ENCODE measurements at regions not wholly inside any gene's neighbourhood (a gene's known extent, or its start where the extent isn't known, plus 50 kb on each side); places are given as distances from the start of the nearest gene placed in this dataset.

DNA sequence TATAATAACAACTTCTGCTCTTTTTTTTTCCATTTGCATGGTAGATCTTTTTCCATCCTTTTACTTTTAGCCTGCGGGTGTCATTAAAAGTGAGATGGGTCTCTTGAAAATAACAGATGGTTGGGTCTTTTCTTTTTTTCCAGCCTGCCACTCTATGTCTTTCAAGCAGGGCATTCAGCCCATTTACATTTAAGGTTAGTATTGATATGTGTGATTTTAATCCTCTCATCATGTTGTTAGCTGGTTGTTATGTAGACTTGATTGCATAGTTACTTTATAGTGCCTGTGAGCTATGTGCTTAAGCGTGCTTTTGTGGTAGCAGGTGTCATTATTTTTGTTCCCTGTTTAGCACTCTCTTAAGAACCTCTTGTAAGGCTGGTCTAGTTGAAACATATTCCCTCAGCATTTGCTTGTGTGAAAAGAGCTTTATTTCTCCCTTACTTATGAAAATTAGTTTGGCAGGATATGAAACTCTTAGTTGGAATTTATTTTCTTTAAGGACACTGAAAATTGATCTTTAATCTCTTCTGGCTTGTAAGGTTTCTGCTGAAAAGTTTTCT is 326.1 kb downstream of the SH3BGRL start (continued):
- TF ChIP-seq, protein P1, sequence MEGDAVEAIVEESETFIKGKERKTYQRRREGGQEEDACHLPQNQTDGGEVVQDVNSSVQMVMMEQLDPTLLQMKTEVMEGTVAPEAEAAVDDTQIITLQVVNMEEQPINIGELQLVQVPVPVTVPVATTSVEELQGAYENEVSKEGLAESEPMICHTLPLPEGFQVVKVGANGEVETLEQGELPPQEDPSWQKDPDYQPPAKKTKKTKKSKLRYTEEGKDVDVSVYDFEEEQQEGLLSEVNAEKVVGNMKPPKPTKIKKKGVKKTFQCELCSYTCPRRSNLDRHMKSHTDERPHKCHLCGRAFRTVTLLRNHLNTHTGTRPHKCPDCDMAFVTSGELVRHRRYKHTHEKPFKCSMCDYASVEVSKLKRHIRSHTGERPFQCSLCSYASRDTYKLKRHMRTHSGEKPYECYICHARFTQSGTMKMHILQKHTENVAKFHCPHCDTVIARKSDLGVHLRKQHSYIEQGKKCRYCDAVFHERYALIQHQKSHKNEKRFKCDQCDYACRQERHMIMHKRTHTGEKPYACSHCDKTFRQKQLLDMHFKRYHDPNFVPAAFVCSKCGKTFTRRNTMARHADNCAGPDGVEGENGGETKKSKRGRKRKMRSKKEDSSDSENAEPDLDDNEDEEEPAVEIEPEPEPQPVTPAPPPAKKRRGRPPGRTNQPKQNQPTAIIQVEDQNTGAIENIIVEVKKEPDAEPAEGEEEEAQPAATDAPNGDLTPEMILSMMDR (IDR thresholded peaks at IDR 0.05; ENCODE audit: control extremely low read depth in 1 of 3, insufficient read depth in 1 of 3, low read depth in 1 of 3, low read length in 3 of 3), result no peak

All from H1 (cell line).